Peyer's patch (tissue), 4 donors: ENCODE measurements at regions not wholly inside any gene's neighbourhood (a gene's known extent, or its start where the extent isn't known, plus 50 kb on each side); places are given as distances from the start of the nearest gene placed in this dataset.

ENCODE experiments used
- DNase-seq, 3 donors: peaks; one replicate each; pipeline ENCODE4 v3.0.0-alpha.2; 2017 to 2019
- H3K27ac ChIP-seq, 4 donors: fragments of 200-600 bp; sonication (generic); one replicate each; pipeline ENCODE4 v1.5.1; 2016 to 2019
- H3K27me3 ChIP-seq, 2 donors: fragments of 200-600 bp; sonication (generic); one replicate each; pipeline ENCODE4 v1.5.1; 2019
- H3K36me3 ChIP-seq, 3 donors: fragments of 200-600 bp; sonication (generic); one replicate each; pipeline ENCODE4 v1.5.1; 2016 to 2019
- H3K4me1 ChIP-seq, 4 donors: fragments of 200-600 bp; sonication (generic); one replicate each; pipeline ENCODE4 v1.5.1; 2016 to 2019
- H3K4me3 ChIP-seq, 4 donors: fragments of 200-600 bp; sonication (generic); 1 replicate in 3 of 4; 2 replicates in 1 of 4; pipeline ENCODE4 v1.5.1; 2016 to 2019; ENCODE audit warnings: mild to moderate bottlenecking in 1 of 4
- H3K9me3 ChIP-seq, 4 donors: fragments of 200-600 bp; sonication (generic); one replicate each; pipeline ENCODE4 v1.5.1; 2016 to 2019; ENCODE audit warnings: mild to moderate bottlenecking in 1 of 4
- POLR2A ChIP-seq, 2 donors: fragments of 450-650 bp; IDR thresholded peaks; one replicate each; pipeline ENCODE4 v1.5.1; 2017; ENCODE audit warnings: antibody characterized with exemption in 2 of 2, mild to moderate bottlenecking in 2 of 2, moderate library complexity in 2 of 2
- TF ChIP-seq, protein P1 (sequence below), 6 experiments: fragments of 450-650 bp in 4 of 6; fragments of 200-600 bp in 2 of 6; sonication (generic) in 1 of 6; IDR thresholded peaks; one replicate each; pipeline ENCODE4 v1.5.1; 2017 to 2019; ENCODE audit warnings: antibody characterized with exemption in 6 of 6, mild to moderate bottlenecking in 3 of 6, moderate library complexity in 1 of 6

DNA sequence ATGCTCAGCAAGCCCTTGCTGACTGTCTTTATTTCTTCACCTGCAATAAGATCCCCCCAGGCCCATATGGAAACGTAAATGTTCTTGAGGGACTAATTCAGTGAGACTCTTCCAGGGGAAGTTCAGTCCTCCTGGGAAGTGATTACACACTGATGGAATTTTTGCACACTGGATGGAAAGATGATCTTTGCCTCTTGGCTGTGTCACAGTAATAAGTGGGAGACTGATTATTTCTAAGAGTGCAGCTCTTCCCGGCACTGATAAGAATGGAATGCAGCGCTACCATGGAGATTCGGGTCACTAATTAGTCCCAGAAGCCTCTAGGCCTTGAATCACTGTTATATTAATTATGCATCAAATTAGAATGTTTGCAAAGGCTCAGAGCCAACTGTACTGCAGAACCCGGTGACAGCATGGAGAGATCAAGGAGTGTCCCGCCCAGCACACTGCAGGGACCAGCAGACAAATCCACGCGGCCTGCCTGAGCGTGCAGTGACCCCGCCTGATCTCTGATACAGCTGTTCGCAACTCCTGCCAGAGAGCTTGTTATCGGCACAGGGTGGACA lies 178.3 kb downstream of the SNX19 start:
- peak in 2 of 3 donors; percentile 81 for DNase-seq
- H3K4me1 ChIP-seq = peaks cover 0 to 11% (median 0%) of the 10 kb centered on the region in 4 donors
- H3K36me3 ChIP-seq = no peaks in the 10 kb centered on the region
- no peak overlapping the region for H3K4me3 ChIP-seq
- TF ChIP-seq POLR2A (IDR thresholded peaks at IDR 0.05) = no peak
- TF ChIP-seq, protein P1, sequence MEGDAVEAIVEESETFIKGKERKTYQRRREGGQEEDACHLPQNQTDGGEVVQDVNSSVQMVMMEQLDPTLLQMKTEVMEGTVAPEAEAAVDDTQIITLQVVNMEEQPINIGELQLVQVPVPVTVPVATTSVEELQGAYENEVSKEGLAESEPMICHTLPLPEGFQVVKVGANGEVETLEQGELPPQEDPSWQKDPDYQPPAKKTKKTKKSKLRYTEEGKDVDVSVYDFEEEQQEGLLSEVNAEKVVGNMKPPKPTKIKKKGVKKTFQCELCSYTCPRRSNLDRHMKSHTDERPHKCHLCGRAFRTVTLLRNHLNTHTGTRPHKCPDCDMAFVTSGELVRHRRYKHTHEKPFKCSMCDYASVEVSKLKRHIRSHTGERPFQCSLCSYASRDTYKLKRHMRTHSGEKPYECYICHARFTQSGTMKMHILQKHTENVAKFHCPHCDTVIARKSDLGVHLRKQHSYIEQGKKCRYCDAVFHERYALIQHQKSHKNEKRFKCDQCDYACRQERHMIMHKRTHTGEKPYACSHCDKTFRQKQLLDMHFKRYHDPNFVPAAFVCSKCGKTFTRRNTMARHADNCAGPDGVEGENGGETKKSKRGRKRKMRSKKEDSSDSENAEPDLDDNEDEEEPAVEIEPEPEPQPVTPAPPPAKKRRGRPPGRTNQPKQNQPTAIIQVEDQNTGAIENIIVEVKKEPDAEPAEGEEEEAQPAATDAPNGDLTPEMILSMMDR (IDR thresholded peaks at IDR 0.05) = no peak
- no peaks in the 10 kb centered on the region for H3K27me3 ChIP-seq
- H3K27ac ChIP-seq = peak overlapping the region in 1 of 4 donors; percentile 1
- H3K9me3 ChIP-seq = peaks cover 0 to 12% (median 0%) of the 10 kb centered on the region in 4 donors

DNA sequence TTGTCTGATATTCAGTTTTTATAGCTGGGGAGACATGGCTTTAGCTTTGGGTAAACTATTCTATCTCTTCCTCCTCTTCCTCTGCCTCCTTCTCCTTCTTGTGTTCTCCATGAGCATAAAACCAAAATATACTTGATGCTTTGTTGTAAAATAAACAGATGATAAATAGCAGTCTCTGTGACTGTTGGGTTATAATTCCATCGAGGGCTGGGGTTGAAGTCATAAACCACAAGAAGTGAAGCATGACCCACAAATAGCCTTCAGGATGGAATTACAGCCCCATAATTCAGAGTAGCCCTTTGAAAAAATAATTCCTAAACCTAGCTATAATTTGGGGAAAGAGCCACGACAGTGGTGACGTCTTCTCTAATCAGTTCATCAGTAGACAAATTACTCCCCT lies 177.7 kb downstream of the SNX19 start:
- no peaks in the 10 kb centered on the region for H3K27me3 ChIP-seq
- DNase-seq = no peak
- no peaks in the 10 kb centered on the region for H3K36me3 ChIP-seq
- peaks cover 0 to 11% (median 0%) of the 10 kb centered on the region in 4 donors for H3K4me1 ChIP-seq
- TF ChIP-seq, protein P1 (IDR thresholded peaks at IDR 0.05) = no peak
- TF ChIP-seq POLR2A (IDR thresholded peaks at IDR 0.05) = no peak
- H3K9me3 ChIP-seq = peaks cover 0 to 12% (median 0%) of the 10 kb centered on the region in 4 donors
- peak overlapping the region in 1 of 4 donors; percentile 1 for H3K27ac ChIP-seq
- H3K4me3 ChIP-seq = no peak overlapping the region

DNA sequence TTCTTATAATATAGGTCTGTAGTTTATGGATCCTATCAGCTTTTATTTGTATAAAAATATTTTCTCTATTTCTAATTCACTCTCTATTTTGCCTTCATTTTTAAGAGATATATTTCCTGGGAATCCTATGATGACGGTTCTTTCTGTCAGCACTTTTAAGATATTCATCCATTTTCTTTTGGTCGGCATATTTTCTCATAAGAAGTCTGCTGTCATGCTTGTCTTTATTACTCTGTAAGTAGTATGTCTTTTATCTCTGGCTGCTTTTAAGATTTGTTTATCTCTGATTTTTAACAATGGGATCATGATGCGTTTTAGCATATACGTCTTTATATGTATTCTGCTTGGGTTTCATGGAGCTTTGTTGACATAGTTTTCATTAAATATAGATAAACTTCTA lies 175.5 kb downstream of the SNX19 start:
- Histone ChIP-seq H3K27ac (no peak overlapping the region), H3K27me3 (no peaks in the 10 kb centered on the region), H3K9me3 (peaks cover 0 to 12% (median 0%) of the 10 kb centered on the region in 4 donors), H3K4me3 (no peak overlapping the region), H3K4me1 (peaks cover 0 to 11% (median 0%) of the 10 kb centered on the region in 4 donors), H3K36me3 (no peaks in the 10 kb centered on the region)
- no peak for TF ChIP-seq POLR2A (IDR thresholded peaks at IDR 0.05)
- TF ChIP-seq, protein P1 (IDR thresholded peaks at IDR 0.05) = no peak
- no peak for DNase-seq

DNA sequence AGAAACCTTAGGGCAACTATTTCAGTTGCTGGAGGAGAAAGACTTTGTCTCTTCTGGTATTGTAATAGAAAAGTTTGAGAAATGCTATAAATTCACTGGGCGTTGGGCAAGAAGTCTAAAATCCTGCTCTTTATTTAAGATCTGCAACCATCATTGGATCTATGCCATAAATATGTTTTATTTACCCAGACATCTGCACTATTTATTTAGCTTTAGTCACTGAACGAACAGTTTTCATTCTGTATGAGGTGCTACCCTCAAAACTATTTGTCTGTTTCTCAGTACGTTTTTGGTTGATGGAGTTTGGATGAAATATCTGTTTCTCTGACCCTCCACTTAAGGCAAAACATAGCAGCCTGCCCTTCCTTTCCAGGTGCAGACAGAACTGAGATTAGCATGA lies 171.5 kb downstream of the SNX19 start:
- Histone ChIP-seq H3K27me3 (no peaks in the 10 kb centered on the region), H3K27ac (no peak overlapping the region), H3K9me3 (peaks cover 0 to 15% (median 0%) of the 10 kb centered on the region in 4 donors), H3K4me1 (no peaks in the 10 kb centered on the region), H3K4me3 (no peak overlapping the region), H3K36me3 (no peaks in the 10 kb centered on the region)
- DNase-seq = no peak
- TF ChIP-seq, protein P1 (IDR thresholded peaks at IDR 0.05) = no peak
- no peak for TF ChIP-seq POLR2A (IDR thresholded peaks at IDR 0.05)

DNA sequence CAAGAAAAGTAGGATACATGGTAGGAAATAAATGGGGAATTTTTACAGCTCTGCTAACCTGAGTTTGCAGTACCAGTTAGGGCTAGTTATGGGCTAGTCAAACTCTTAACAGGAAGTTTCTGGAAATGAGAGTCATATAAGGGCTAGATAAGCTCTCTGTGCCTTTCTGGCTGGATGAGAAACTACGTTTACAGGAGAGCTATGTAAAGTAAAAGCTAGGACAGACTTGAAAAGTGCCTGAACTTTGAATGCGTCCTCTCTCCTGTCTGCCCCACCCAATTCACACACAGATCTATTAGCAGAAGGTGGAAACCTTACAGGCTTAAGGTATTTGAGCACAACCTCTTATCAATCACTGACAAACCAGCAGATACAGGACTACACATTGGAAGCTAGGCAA lies 167.1 kb downstream of the SNX19 start:
- no peak for TF ChIP-seq POLR2A (IDR thresholded peaks at IDR 0.05)
- TF ChIP-seq, protein P1 (IDR thresholded peaks at IDR 0.05) = no peak
- H3K4me1 ChIP-seq = no peaks in the 10 kb centered on the region
- H3K4me3 ChIP-seq = no peak overlapping the region
- peaks cover 0 to 3% (median 0%) of the 10 kb centered on the region in 4 donors for H3K9me3 ChIP-seq
- no peaks in the 10 kb centered on the region for H3K36me3 ChIP-seq
- H3K27me3 ChIP-seq = no peaks in the 10 kb centered on the region
- no peak overlapping the region for H3K27ac ChIP-seq
- no peak for DNase-seq
